Transverse colon (tissue), 4 donors: ENCODE measurements at regions not wholly inside any gene's neighbourhood (a gene's known extent, or its start where the extent isn't known, plus 50 kb on each side); places are given as distances from the start of the nearest gene placed in this dataset.

Source experiments
- DNase-seq: peaks from one replicate; pipeline ENCODE4 v3.0.0-alpha.2; 2019
- H3K27ac ChIP-seq, 4 donors: fragments of 200-600 bp; sonication (generic); 2 replicates each; pipeline ENCODE4 v1.5.1; 2016 to 2018; ENCODE audit warnings: inconsistent platforms in 4 of 4
- H3K27me3 ChIP-seq: fragments of 200-600 bp; sonication (generic); 2 replicates; pipeline ENCODE4 v1.5.1; 2017; ENCODE audit warnings: inconsistent platforms
- H3K36me3 ChIP-seq, 4 donors: fragments of 200-600 bp; sonication (generic); 2 replicates each; pipeline ENCODE4 v1.5.1; 2017 to 2019; ENCODE audit warnings: inconsistent platforms in 4 of 4
- H3K4me1 ChIP-seq, 4 donors: fragments of 200-600 bp; sonication (generic); 2 replicates each; pipeline ENCODE4 v1.5.1; 2017 to 2020; ENCODE audit warnings: inconsistent platforms in 4 of 4
- H3K4me3 ChIP-seq, 4 donors: fragments of 200-600 bp; sonication (generic); 1 replicate in 1 of 4; 2 replicates in 3 of 4; pipeline versions ENCODE4 v1.5.1 to v1.6.1; 2017 to 2019; ENCODE audit warnings: inconsistent platforms in 4 of 4
- H3K9me3 ChIP-seq, 2 donors: fragments of 200-600 bp; sonication (generic); 2 replicates each; pipeline ENCODE4 v1.5.1; 2017 to 2019; ENCODE audit warnings: inconsistent platforms in 2 of 2
- CTCF ChIP-seq, 5 experiments: fragments of 200-600 bp in 3 of 5; fragments of 450-650 bp in 2 of 5; sonication (generic) in 3 of 5; IDR thresholded peaks; 1 replicate in 2 of 5; 2 replicates in 3 of 5; pipeline ENCODE4 v1.5.1; 2016 to 2017; ENCODE audit warnings: antibody characterized with exemption in 5 of 5, inconsistent platforms in 3 of 5, mild to moderate bottlenecking in 2 of 5, moderate library complexity in 1 of 5
- EP300 ChIP-seq: sonication (generic); formaldehyde crosslinking; IDR thresholded peaks from one replicate; pipeline ENCODE4 v1.6.1; 2017; ENCODE audit warnings: antibody characterized with exemption, low read depth
- POLR2A ChIP-seq: fragments of 450-650 bp; IDR thresholded peaks from one replicate; pipeline ENCODE4 v1.6.1; 2016; ENCODE audit warnings: antibody characterized with exemption, mild to moderate bottlenecking, moderate library complexity
- POLR2AphosphoS5 ChIP-seq, 3 donors: sonication (generic); formaldehyde crosslinking; IDR thresholded peaks; one replicate each; pipeline ENCODE4 v1.6.1; 2016; ENCODE audit warnings: antibody characterized with exemption in 3 of 3
- WGBS, 2 donors: methylation state at CpG; one replicate each; pipeline ENCODE4 v1.1.5; 2018; ENCODE audit warnings: low coverage in 1 of 2; 5-methylcytosine and 5-hydroxymethylcytosine counted together
- in situ Hi-C, 4 donors: fragments of 200-750 bp; cut with MboI; loops; one replicate each; pipeline versions ENCODE4 v1.15.0 to v1.15.1; 2017; ENCODE audit warnings: low sequenced_read_pairs in 3 of 4, low pct_ligation_motif_present in 1 of 4, low pct_unique_long_range_greater_than_20kb in 1 of 4
- intact Hi-C: fragments of 100-400 bp; cut with DNase I; formaldehyde crosslinking; loops from one replicate; pipeline ENCODE4 v1.15.1; 2023; ENCODE audit warnings: low total_unique reads

GRCh38 chr14:34931206-34931605, 51.6 kb upstream of the SRP54 start:
- no peak overlapping the region for H3K4me3 ChIP-seq
- H3K9me3 ChIP-seq, result no peaks in the 10 kb centered on the region
- peak overlapping the region; percentile 59 to 65 (median 63) for H3K27ac ChIP-seq
- intact Hi-C loops, result no loop called here
- H3K27me3 ChIP-seq, result no peaks in the 10 kb centered on the region
- H3K4me1 ChIP-seq, result peaks cover 0 to 22% (median 3%) of the 10 kb centered on the region in 4 donors
- TF ChIP-seq POLR2AphosphoS5 (IDR thresholded peaks at IDR 0.05) (peak in 1 of 3 donors; percentile 65), CTCF (IDR thresholded peaks at IDR 0.05) (no peak)
- WGBS, 2 donors, result 24 to 29% methylated on average over 1 of the region's 1 CpG
- no peaks in the 10 kb centered on the region for H3K36me3 ChIP-seq
- peak; percentile 20 for DNase-seq
- in situ Hi-C loops, result no loop called here

GRCh38 chr14:34930591-34931091, 52.2 kb upstream of the SRP54 start:
- peaks cover 0 to 22% (median 3%) of the 10 kb centered on the region in 4 donors for H3K4me1 ChIP-seq
- no peak for DNase-seq
- no peak overlapping the region for H3K4me3 ChIP-seq
- WGBS, 2 donors, result 32 to 51% methylated on average over 4 of the region's 4 CpGs
- H3K9me3 ChIP-seq, result no peaks in the 10 kb centered on the region
- in situ Hi-C loops (no loop called here), intact Hi-C loops (no loop called here)
- peak overlapping the region; percentile 59 to 65 (median 63) for H3K27ac ChIP-seq
- no peaks in the 10 kb centered on the region for H3K27me3 ChIP-seq
- H3K36me3 ChIP-seq, result no peaks in the 10 kb centered on the region
- TF ChIP-seq POLR2A, result no peak
- no peak for TF ChIP-seq POLR2AphosphoS5 (IDR thresholded peaks at IDR 0.05)
- no peak for TF ChIP-seq EP300
- no peak for TF ChIP-seq CTCF (IDR thresholded peaks at IDR 0.05)

- H3K27ac ChIP-seq, result no peak overlapping the region
Measured at GRCh38 chr14:34926552-34926951, 51.4 kb upstream of the BAZ1A start.

More at GRCh38 chr14:34926552-34926951, 51.4 kb upstream of the BAZ1A start:
- no peak for DNase-seq
- intact Hi-C loops (no loop called here), in situ Hi-C loops (no loop called here)
- H3K4me1 ChIP-seq, result peaks cover 0 to 19% (median 2%) of the 10 kb centered on the region in 4 donors
- no peaks in the 10 kb centered on the region for H3K36me3 ChIP-seq
- H3K9me3 ChIP-seq, result no peaks in the 10 kb centered on the region
- TF ChIP-seq EP300 (no peak), CTCF (IDR thresholded peaks at IDR 0.05) (no peak), POLR2A (no peak), POLR2AphosphoS5 (IDR thresholded peaks at IDR 0.05) (no peak)
- 92 to 100% methylated on average over 1 of the region's 1 CpG for WGBS, 2 donors
- H3K4me3 ChIP-seq, result no peak overlapping the region
- H3K27me3 ChIP-seq, result no peaks in the 10 kb centered on the region
